ENCODE measurements at regions not wholly inside any gene's neighbourhood (a gene's known extent, or its start where the extent isn't known, plus 50 kb on each side); places are given as distances from the start of the nearest gene placed in this dataset.

GRCh38 chr15:47410247-47410646 is 307.1 kb upstream of the SEMA6D start:
- DNase-seq (ENCODE audit: low read depth), result no peak

- DNase-seq (ENCODE audit: low read depth), result no peak
These were observed 305.6 kb upstream of the SEMA6D start for GRCh38 chr15:47411733-47412132.

GRCh38 chr15:47412136-47412535 is 305.2 kb upstream of the SEMA6D start:
- no peak for DNase-seq (ENCODE audit: low read depth)

- DNase-seq (ENCODE audit: low read depth), result no peak
These were observed 304.5 kb upstream of the SEMA6D start for GRCh38 chr15:47412802-47413201.

- no peak for DNase-seq (ENCODE audit: low read depth)
These were observed 303.1 kb upstream of the SEMA6D start for GRCh38 chr15:47414207-47414606.

- no peak for DNase-seq (ENCODE audit: low read depth)
These were observed 301.8 kb upstream of the SEMA6D start for GRCh38 chr15:47415539-47415971.

GRCh38 chr15:47422881-47423665 is 294.2 kb upstream of the SEMA6D start:
- DNase-seq (ENCODE audit: low read depth), result no peak

- DNase-seq (ENCODE audit: low read depth), result no peak
These were observed 289.8 kb upstream of the SEMA6D start for GRCh38 chr15:47427463-47427862.

- DNase-seq (ENCODE audit: low read depth), result no peak
These were observed 287.9 kb upstream of the SEMA6D start for GRCh38 chr15:47429376-47429775.

GRCh38 chr15:47431501-47431900 is 285.8 kb upstream of the SEMA6D start:
- DNase-seq (ENCODE audit: low read depth), result peak; percentile 88

GRCh38 chr15:47432826-47433225 is 284.5 kb upstream of the SEMA6D start:
- no peak for DNase-seq (ENCODE audit: low read depth)

GRCh38 chr15:47434596-47434995 is 282.7 kb upstream of the SEMA6D start:
- no peak for DNase-seq (ENCODE audit: low read depth)

- no peak for DNase-seq (ENCODE audit: low read depth)
These were observed 279.8 kb upstream of the SEMA6D start for GRCh38 chr15:47437491-47437890.

GRCh38 chr15:47439146-47440111 is 277.9 kb upstream of the SEMA6D start:
- DNase-seq (ENCODE audit: low read depth), result no peak

- DNase-seq (ENCODE audit: low read depth), result no peak
These were observed 274.9 kb upstream of the SEMA6D start for GRCh38 chr15:47442371-47442770.

GRCh38 chr15:47443839-47444238 is 273.5 kb upstream of the SEMA6D start:
- no peak for DNase-seq (ENCODE audit: low read depth)

GRCh38 chr15:47445723-47446392 is 271.4 kb upstream of the SEMA6D start:
- no peak for DNase-seq (ENCODE audit: low read depth)

GRCh38 chr15:47460795-47461573 is 256.3 kb upstream of the SEMA6D start:
- no peak for DNase-seq (ENCODE audit: low read depth)

GRCh38 chr15:47461652-47462141 is 255.6 kb upstream of the SEMA6D start:
- DNase-seq (ENCODE audit: low read depth), result no peak

GRCh38 chr15:47466357-47466756 is 250.9 kb upstream of the SEMA6D start:
- peak; percentile 63 for DNase-seq (ENCODE audit: low read depth)

- DNase-seq (ENCODE audit: low read depth), result no peak
These were observed 246.3 kb upstream of the SEMA6D start for GRCh38 chr15:47470983-47471382.

All from non-pigmented ciliary epithelial cell (primary cell).